NCI-H345 (cell line): ENCODE measurements at regions not wholly inside any gene's neighbourhood (a gene's known extent, or its start where the extent isn't known, plus 50 kb on each side); places are given as distances from the start of the nearest gene placed in this dataset.
A peak's percentile ranks its signal among the peaks of the same experiment; 100 is the strongest.

ENCODE experiments used
- DNase-seq: peaks from one replicate; lab custom pipeline; 2025; lab: John Stamatoyannopoulos, UW

DNA sequence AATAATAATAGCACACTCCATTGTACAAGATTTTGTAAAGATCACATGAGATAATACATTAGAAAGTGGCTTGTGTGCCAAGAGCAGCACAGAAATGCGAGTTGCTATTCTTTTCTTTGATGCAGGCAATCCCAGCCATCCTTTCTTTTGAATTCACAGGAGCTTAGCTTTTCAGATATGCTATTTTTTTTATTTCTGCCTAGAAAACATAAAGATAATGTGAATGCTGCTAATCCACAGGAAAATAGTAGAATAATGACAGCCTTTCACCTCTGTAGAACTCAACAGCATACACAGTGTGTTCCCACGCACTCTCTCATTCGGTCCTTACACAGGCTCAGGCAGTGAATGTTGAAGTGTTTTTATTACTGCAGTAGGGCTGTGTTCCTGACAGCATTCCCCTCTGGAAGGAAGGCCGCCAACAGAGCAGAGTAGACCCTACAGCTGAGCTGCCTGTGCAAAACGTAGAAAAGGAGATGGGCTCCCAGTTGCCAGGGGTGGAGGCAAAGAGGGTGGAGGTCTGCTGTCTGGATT, 138.8 kb upstream of the TAPT1 start:
- DNase-seq: no peak

DNA sequence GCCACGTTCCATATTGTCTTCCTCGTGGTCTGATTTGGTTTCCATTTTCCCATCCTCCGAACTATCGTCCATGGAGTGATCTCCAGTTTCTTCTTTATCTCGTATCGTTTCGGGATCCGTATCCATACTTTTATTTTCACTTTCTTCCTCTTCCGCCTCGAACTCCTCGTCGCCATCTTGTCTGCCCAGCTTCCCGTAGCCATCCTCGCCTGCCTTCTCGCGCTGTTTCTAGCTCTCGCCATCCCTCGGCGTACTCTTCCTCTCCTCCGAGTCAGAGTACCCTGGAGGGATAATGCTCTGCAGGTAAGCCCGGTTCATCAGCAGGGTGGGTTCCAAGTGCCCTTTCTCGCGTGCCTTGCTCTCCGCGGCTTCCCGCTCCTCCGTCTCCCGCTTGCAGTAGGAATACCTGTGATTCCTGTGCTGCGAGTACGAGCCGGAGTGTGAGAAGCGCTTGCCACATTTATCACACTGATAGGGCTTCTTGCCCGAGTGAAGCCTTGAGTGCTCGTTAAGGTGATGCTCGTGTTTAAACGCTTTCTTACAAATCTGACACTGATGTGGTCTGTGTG, 134.5 kb upstream of the TAPT1 start:
- DNase-seq: no peak

- no peak for DNase-seq
These were observed 126.9 kb upstream of the TAPT1 start for GRCh38 chr4:16353165-16353564.

DNA sequence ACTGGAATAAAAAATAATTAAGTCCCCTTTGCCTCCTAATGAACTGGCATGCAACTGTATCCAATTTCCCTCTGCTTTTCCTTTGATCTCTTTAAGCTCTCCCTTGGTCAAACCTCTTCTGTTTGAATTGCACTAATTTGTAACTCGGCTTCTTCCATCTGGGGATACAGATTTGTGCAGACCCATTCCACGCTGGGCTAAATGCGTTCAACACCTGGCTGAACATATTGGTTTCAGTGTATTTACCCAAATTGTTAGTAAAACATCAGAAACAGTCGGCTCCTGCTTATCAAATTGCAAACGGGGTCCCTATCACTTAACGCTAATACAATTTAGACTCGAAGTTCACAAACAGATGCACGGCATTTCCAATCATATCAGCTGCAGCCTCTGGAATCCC, 124.9 kb upstream of the TAPT1 start:
- DNase-seq: no peak

DNA sequence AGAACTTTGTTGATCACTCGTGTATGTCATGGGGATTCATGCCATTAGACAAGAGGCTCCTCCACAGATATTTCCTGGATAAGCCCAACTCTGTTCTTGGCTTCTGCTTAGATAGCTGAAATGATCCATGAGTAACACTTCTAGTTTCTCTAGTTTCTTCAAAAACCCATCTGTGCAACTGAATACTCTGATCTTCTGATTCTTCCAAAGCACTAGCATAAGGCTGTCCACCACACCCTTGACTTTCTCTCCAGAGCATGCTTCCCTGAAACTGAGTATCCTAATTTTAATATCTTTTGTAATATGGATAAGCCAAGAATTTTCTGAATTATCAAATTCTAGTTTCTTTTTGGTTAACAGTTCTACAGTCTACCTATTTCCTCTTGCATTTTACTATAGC, 118.6 kb upstream of the TAPT1 start:
- DNase-seq: no peak

DNA sequence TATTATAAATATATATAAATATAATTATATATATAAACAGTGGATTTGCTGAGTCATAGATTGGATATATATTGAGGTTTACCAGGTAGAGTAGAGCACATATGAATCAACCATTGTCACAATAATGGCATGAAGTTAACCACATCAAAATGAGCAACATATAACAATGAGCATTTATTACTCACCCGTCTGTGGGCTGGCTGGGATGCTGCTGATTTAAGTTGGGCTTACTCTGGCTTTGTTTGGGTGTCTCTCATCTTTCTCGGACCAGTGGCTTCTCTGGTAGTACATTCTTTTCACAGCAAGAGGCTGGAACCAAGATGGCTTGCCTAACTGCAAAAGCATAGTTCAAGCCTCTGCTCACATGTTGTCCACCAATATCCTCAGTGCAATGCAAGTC, 111.7 kb upstream of the TAPT1 start:
- no peak for DNase-seq

DNA sequence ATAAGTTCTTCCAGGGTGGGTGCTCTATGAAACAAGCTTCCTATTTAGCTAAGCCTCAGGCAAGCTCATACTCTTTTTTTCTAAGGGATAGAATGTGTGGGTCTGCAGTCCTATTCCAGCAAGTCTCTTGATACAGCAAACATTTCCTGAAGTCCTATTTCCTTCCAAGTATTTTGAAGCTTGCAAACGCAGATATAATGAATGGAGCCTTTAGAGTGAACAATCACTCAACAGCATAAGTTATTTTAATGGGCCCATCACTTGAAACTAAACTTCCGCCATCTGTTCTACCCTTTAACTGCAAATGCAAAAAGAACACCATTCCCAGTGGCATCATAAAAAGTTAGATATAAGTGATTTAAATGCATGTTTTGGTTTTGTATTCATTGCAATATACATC, 108.3 kb upstream of the TAPT1 start:
- DNase-seq: no peak

GRCh38 chr4:16329797-16330134, 103.5 kb upstream of the TAPT1 start:
- no peak for DNase-seq

DNA sequence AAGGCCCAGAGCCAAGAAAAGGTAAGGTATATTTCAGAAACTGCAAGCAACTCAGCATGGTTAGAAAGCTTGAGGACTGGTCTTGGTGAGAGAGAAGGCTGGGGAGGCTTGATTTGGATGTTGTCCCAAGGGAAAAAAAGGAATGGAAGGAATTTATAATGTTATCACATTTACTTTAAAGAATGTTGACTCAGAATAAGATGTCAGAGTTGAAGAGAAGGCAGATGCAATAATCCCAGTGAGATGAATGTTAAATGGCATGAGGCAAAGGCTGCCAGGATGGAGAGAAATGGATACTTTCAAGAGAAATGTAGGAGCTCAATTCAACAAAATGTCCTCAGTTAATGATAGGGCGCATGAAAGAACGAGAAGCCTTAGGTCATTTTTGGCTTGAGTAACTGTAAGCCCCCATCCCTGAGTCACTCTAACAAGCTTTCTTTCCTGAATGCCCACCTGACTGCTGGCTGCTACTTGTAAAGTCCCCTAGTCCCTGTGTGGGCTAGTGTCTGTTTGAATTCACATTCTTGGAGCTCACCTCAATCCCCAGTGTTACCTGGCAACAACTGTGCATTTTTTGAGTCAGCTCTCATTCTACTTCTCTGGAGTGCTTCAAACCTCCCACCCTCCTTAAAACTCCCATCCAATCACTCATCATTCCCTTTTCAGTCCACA, 103.0 kb upstream of the TAPT1 start:
- DNase-seq: no peak

DNA sequence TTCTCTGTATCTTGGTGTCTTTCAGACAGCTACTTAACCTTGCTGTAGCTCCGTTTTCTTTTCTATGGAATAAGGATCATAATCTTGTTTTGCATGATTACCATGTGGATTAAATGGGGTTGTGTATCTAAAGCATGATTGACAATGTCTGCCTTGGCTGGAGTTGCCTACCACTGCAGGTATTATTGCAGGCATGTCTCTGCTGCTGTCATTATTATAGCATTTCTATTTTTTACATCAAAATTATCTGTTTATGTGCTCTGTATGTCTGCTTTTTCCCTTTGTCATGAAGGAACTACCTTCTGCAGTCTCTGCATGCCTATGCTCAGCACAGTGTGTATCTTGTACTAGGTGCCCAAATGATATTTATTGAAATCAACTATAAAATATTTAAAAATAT, 95.9 kb upstream of the TAPT1 start:
- no peak for DNase-seq

GRCh38 chr4:16315456-16315855, 89.2 kb upstream of the TAPT1 start:
- DNase-seq: no peak

- no peak for DNase-seq
These were observed 84.3 kb upstream of the TAPT1 start for GRCh38 chr4:16310606-16311005.

GRCh38 chr4:16302648-16303047, 76.4 kb upstream of the TAPT1 start:
- no peak for DNase-seq

- DNase-seq: no peak
These were observed 70.7 kb upstream of the TAPT1 start for GRCh38 chr4:16297003-16297402.

- no peak for DNase-seq
These were observed 68.2 kb upstream of the TAPT1 start for GRCh38 chr4:16294455-16294854.

GRCh38 chr4:16293210-16293838, 67.1 kb upstream of the TAPT1 start:
- no peak for DNase-seq

DNA sequence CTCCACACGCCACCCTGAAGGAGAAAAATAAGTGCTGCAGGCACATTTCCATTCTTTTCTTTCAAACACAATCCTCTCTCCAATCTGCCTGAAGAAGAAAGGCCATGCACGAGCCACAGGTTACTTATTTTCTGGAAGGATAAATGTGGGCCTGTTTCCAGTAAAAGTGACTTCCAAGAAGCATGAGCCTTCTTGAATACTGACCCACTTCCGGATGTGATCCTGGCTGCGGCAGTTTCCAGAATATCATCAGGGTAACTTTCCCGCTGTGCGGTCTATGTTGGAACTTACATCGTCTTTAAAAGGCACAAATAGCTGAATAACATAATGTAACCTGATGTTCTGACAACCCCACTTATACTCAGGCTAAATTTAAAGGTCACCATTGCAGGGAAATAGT, 66.3 kb upstream of the TAPT1 start:
- DNase-seq: no peak

- no peak for DNase-seq
These were observed 64.6 kb upstream of the TAPT1 start for GRCh38 chr4:16290681-16291420.

GRCh38 chr4:16289897-16290554, 63.8 kb upstream of the TAPT1 start:
- DNase-seq: peak; percentile 17

GRCh38 chr4:16284050-16284449, 57.8 kb upstream of the TAPT1 start:
- DNase-seq: no peak

DNA sequence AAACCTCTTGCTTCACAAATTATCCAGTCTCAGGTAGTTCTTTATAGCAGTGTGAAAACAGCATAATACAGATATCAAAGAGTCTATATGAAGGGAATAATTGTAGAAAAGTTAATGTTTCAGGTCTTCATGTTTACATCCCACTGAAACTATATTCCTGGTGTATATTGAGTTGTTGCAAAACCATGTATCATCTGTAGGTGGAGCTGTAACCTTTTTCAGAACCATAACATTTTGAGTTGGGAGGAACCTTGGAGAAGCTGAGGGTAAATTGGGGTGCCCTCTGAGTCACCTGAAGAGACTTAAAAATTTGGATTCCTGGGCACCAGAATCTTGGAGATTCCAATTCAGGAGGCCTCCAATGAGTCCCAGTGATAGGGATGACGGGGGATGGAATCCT, 51.9 kb upstream of the TAPT1 start:
- no peak for DNase-seq
